Endothelial cell (in vitro differentiated cells): ENCODE measurements at regions not wholly inside any gene's neighbourhood (a gene's known extent, or its start where the extent isn't known, plus 50 kb on each side); places are given as distances from the start of the nearest gene placed in this dataset.

Source experiments
- DNase-seq: peaks from one replicate; pipeline ENCODE4 v3.0.0; 2021; ENCODE audit warnings: low spot score
- H3K27ac Mint-ChIP-seq: one replicate; pipeline ENCODE4 v1.8.0; 2021; ENCODE audit warnings: mixed read lengths, inconsistent platforms; ENCODE audit not compliant: unreplicated experiment
- H3K27me3 Mint-ChIP-seq: one replicate; pipeline ENCODE4 v1.8.0; 2021; ENCODE audit warnings: mild to moderate bottlenecking, moderate library complexity, mixed read lengths, inconsistent platforms; ENCODE audit not compliant: unreplicated experiment
- H3K36me3 Mint-ChIP-seq: one replicate; pipeline ENCODE4 v1.8.0; 2021; ENCODE audit warnings: mild to moderate bottlenecking, low read depth, mixed read lengths, inconsistent platforms; ENCODE audit not compliant: unreplicated experiment
- H3K4me1 Mint-ChIP-seq: one replicate; pipeline ENCODE4 v1.8.0; 2021; ENCODE audit warnings: mild to moderate bottlenecking, mixed read lengths, inconsistent platforms; ENCODE audit not compliant: unreplicated experiment
- H3K4me3 Mint-ChIP-seq: one replicate; pipeline ENCODE4 v1.8.0; 2021; ENCODE audit warnings: mild to moderate bottlenecking, mixed read lengths, inconsistent platforms; ENCODE audit not compliant: unreplicated experiment
- H3K9me3 Mint-ChIP-seq: one replicate; pipeline ENCODE4 v1.8.0; 2021; ENCODE audit warnings: mixed read lengths, inconsistent platforms; ENCODE audit not compliant: unreplicated experiment
- TF ChIP-seq, protein P1 (sequence below): fragments of 200-600 bp; sonication (generic); IDR thresholded peaks from one replicate; pipeline ENCODE4 v1.5.0; 2021; ENCODE audit warnings: antibody characterized with exemption; ENCODE audit not compliant: unreplicated experiment

DNA sequence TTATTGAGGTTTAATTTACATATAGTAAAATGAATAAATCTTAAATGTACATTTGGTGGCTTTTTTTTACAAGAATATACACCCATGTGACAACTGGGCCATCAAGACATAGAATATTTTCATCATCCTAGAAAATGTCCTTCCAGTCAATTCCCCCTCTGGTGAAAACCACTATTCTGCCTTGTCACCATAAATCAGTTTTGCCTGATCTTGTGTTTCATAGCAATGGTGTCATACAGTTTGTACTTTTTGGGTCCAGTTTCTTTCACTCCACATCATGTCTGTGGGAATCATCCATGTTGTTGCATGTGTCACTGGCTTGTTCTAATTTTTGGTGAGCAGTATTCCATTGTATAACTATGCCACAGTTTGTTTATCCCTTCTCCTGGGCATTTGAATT lies 133.1 kb downstream of the PDCD6IP start:
- no peaks in the 10 kb centered on the region for H3K4me1 Mint-ChIP-seq
- no peak overlapping the region for H3K27ac Mint-ChIP-seq
- H3K4me3 Mint-ChIP-seq = no peak overlapping the region
- no peaks in the 10 kb centered on the region for H3K9me3 Mint-ChIP-seq
- H3K36me3 Mint-ChIP-seq = no peaks in the 10 kb centered on the region
- no peaks in the 10 kb centered on the region for H3K27me3 Mint-ChIP-seq
- no peak for DNase-seq
- TF ChIP-seq, protein P1, sequence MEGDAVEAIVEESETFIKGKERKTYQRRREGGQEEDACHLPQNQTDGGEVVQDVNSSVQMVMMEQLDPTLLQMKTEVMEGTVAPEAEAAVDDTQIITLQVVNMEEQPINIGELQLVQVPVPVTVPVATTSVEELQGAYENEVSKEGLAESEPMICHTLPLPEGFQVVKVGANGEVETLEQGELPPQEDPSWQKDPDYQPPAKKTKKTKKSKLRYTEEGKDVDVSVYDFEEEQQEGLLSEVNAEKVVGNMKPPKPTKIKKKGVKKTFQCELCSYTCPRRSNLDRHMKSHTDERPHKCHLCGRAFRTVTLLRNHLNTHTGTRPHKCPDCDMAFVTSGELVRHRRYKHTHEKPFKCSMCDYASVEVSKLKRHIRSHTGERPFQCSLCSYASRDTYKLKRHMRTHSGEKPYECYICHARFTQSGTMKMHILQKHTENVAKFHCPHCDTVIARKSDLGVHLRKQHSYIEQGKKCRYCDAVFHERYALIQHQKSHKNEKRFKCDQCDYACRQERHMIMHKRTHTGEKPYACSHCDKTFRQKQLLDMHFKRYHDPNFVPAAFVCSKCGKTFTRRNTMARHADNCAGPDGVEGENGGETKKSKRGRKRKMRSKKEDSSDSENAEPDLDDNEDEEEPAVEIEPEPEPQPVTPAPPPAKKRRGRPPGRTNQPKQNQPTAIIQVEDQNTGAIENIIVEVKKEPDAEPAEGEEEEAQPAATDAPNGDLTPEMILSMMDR = no peak

GRCh38 chr3:33932010-33932764 lies 133.8 kb downstream of the PDCD6IP start:
- H3K27me3 Mint-ChIP-seq = no peaks in the 10 kb centered on the region
- TF ChIP-seq, protein P1 = no peak
- H3K4me1 Mint-ChIP-seq = no peaks in the 10 kb centered on the region
- no peaks in the 10 kb centered on the region for H3K9me3 Mint-ChIP-seq
- no peak overlapping the region for H3K4me3 Mint-ChIP-seq
- H3K27ac Mint-ChIP-seq = no peak overlapping the region
- DNase-seq = no peak
- no peaks in the 10 kb centered on the region for H3K36me3 Mint-ChIP-seq

- DNase-seq = no peak
- H3K9me3 Mint-ChIP-seq = no peaks in the 10 kb centered on the region
- no peaks in the 10 kb centered on the region for H3K27me3 Mint-ChIP-seq
- TF ChIP-seq, protein P1 = no peak
- no peaks in the 10 kb centered on the region for H3K36me3 Mint-ChIP-seq
- no peak overlapping the region for H3K4me3 Mint-ChIP-seq
- no peaks in the 10 kb centered on the region for H3K4me1 Mint-ChIP-seq
- H3K27ac Mint-ChIP-seq = no peak overlapping the region
Measured at GRCh38 chr3:33936171-33936920, 137.9 kb downstream of the PDCD6IP start.

- no peaks in the 10 kb centered on the region for H3K9me3 Mint-ChIP-seq
- H3K27me3 Mint-ChIP-seq = no peaks in the 10 kb centered on the region
- H3K27ac Mint-ChIP-seq = no peak overlapping the region
- DNase-seq = no peak
- TF ChIP-seq, protein P1 = no peak
- no peaks in the 10 kb centered on the region for H3K4me1 Mint-ChIP-seq
- no peaks in the 10 kb centered on the region for H3K36me3 Mint-ChIP-seq
- H3K4me3 Mint-ChIP-seq = no peak overlapping the region
Measured at GRCh38 chr3:33936921-33937525, 138.6 kb downstream of the PDCD6IP start.
